ENCODE measurements at regions not wholly inside any gene's neighbourhood (a gene's known extent, or its start where the extent isn't known, plus 50 kb on each side); places are given as distances from the start of the nearest gene placed in this dataset.

GRCh38 chr2:62304429-62305417, 108.8 kb downstream of the B3GNT2 start:
- H3K27ac Mint-ChIP-seq, result peak overlapping the region in 7 of 9 donors; percentile 28 to 78 (median 69)
- H3K4me3 Mint-ChIP-seq, result peak overlapping the region in 8 of 10 donors; percentile 3 to 69 (median 44)
- H3K4me1 Mint-ChIP-seq, result peaks cover 48 to 67% (median 60%) of the 10 kb centered on the region in 7 donors
- no peaks in the 10 kb centered on the region for H3K27me3 ChIP-seq (ENCODE audit: control insufficient read depth in 2 of 2, insufficient read depth in 2 of 2, low read length in 2 of 2)
- CTCF ChIA-PET, result no interaction called here
- H3K4me1 ChIP-seq (ENCODE audit: control insufficient read depth in 2 of 2, insufficient read depth in 2 of 2, low read length in 2 of 2), result peaks cover 25 to 86% of the 10 kb centered on the region in 2 donors
- intact Hi-C loops (cut with micrococcal nuclease), result loop anchor here (2.0 to 10.0 kb wide), 3 partner anchors 82 to 110 kb away; partner anchors contain the start of gene B3GNT2 (in 2 of the 2)
- no peaks in the 10 kb centered on the region for H3K36me3 ChIP-seq (ENCODE audit: control insufficient read depth in 2 of 3, insufficient read depth in 3 of 3, low read length in 3 of 3)
- no peaks in the 10 kb centered on the region for H3K9me3 ChIP-seq (ENCODE audit: control insufficient read depth in 2 of 3, low read length in 3 of 3)
- peak; percentile 70 for ATAC-seq
- no peak overlapping the region for H3K4me3 ChIP-seq (ENCODE audit: low read length)
- no peaks in the 10 kb centered on the region for H3K9me3 Mint-ChIP-seq
- POLR2A ChIA-PET, result no interaction called here
- no peak overlapping the region for H3K27ac ChIP-seq (ENCODE audit: low read depth, low read length)
- DNase-seq, result peak in 1 of 9 donors; percentile 39
- peaks cover 0 to 2% (median 0%) of the 10 kb centered on the region in 5 donors for H3K27me3 Mint-ChIP-seq
- H3K36me3 Mint-ChIP-seq, result no peaks in the 10 kb centered on the region

DNA sequence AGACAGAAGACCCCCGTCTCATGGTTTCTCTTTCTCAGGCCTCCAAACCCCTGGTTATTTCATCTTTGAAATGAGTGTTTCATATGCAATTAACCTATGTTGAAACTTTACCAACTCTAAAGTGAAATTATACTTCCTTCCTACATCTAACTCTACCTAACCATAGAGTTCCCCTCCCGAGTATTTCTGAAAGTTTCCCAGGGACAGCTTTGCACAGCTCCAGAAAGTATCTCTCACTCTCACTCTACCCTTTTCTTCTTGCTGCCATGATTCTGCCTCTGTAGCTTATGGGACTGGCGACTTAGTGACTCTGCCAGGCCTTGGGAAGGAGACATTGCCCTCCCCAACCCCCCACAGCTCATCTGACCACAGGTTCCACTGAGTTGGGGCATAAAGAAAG, 107.9 kb downstream of the B3GNT2 start:
- H3K4me1 Mint-ChIP-seq, result peaks cover 43 to 58% (median 55%) of the 10 kb centered on the region in 7 donors
- intact Hi-C loops (cut with micrococcal nuclease), result loop anchor here (2.0 to 10.0 kb wide), 2 partner anchors 107 to 111 kb away; partner anchors contain the start of gene B3GNT2 (in 2 of the 2)
- H3K36me3 Mint-ChIP-seq, result no peaks in the 10 kb centered on the region
- H3K36me3 ChIP-seq (ENCODE audit: control insufficient read depth in 2 of 3, insufficient read depth in 3 of 3, low read length in 3 of 3), result no peaks in the 10 kb centered on the region
- H3K4me3 ChIP-seq (ENCODE audit: low read length), result no peak overlapping the region
- H3K27ac Mint-ChIP-seq, result peak overlapping the region in 5 of 9 donors; percentile 2 to 78 (median 62)
- no peaks in the 10 kb centered on the region for H3K9me3 Mint-ChIP-seq
- ChIA-PET CTCF (no interaction called here), POLR2A (no interaction called here)
- peak overlapping the region in 3 of 10 donors; percentile 2 to 69 (median 48) for H3K4me3 Mint-ChIP-seq
- peaks cover 19 to 77% of the 10 kb centered on the region in 2 donors for H3K4me1 ChIP-seq (ENCODE audit: control insufficient read depth in 2 of 2, insufficient read depth in 2 of 2, low read length in 2 of 2)
- no peaks in the 10 kb centered on the region for H3K9me3 ChIP-seq (ENCODE audit: control insufficient read depth in 2 of 3, low read length in 3 of 3)
- DNase-seq (no peak), ATAC-seq (no peak)
- H3K27me3 ChIP-seq (ENCODE audit: control insufficient read depth in 2 of 2, insufficient read depth in 2 of 2, low read length in 2 of 2), result no peaks in the 10 kb centered on the region
- peaks cover 0 to 2% (median 0%) of the 10 kb centered on the region in 5 donors for H3K27me3 Mint-ChIP-seq
- no peak overlapping the region for H3K27ac ChIP-seq (ENCODE audit: low read depth, low read length)

DNA sequence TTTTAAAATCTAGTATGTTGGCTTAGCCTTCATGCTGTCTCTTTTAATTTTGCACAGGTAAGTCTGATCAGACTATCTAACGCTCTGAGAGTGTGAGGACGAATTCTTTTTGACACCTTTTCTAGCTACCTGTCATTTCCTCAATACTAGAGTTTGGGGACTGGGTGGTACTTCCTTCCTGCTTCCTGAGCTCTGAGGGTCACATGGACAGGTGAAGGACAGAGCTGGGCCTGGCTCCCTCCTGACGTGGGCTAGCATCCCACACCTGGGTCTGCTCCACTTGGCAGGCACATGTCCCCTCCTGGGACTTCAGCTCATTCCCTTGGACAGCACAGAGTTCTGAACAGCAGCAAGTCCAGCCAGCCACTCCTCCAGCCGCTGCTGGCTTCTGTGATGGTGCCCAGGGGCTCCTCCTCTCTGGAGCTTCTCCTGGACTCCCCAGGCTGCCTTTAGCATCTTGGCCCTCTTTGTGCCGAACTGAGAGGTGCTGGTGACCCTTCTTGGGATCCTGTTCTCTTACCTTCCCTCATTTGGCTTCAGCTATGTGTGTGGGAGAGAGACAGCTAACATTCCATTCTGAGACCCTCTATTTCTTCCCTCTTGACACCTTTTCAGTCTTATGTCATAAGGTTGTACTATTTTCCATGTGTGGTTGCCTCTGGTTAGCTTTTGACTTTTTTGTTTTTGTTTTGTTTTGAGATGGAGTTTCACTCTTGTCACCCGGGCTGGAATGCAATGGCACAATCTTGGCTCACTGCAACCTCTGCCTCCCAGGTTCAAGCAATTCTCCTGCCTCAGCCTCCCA, 106.9 kb downstream of the B3GNT2 start:
- Histone ChIP-seq H3K27ac (ENCODE audit: low read depth, low read length) (no peak overlapping the region), H3K36me3 (ENCODE audit: control insufficient read depth in 2 of 3, insufficient read depth in 3 of 3, low read length in 3 of 3) (no peaks in the 10 kb centered on the region), H3K27me3 (ENCODE audit: control insufficient read depth in 2 of 2, insufficient read depth in 2 of 2, low read length in 2 of 2) (no peaks in the 10 kb centered on the region), H3K4me1 (ENCODE audit: control insufficient read depth in 2 of 2, insufficient read depth in 2 of 2, low read length in 2 of 2) (peaks cover 19 to 70% of the 10 kb centered on the region in 2 donors), H3K9me3 (ENCODE audit: control insufficient read depth in 2 of 3, low read length in 3 of 3) (no peaks in the 10 kb centered on the region), H3K4me3 (ENCODE audit: low read length) (no peak overlapping the region)
- ATAC-seq (no peak), DNase-seq (no peak)
- intact Hi-C loops (cut with micrococcal nuclease), result loop anchor here in 1 of 2 donors (10.0 kb wide), 1 partner anchor 112 kb away; no protein-coding TSS in a partner anchor
- CTCF ChIA-PET, result no interaction called here
- H3K27me3 Mint-ChIP-seq, result peaks cover 0 to 2% (median 0%) of the 10 kb centered on the region in 5 donors
- POLR2A ChIA-PET, result no interaction called here
- H3K4me3 Mint-ChIP-seq, result peak overlapping the region in 2 of 10 donors; percentile 53 to 72
- no peaks in the 10 kb centered on the region for H3K9me3 Mint-ChIP-seq
- H3K4me1 Mint-ChIP-seq, result peaks cover 43 to 57% (median 53%) of the 10 kb centered on the region in 7 donors
- H3K27ac Mint-ChIP-seq, result peak overlapping the region in 3 of 9 donors; percentile 7 to 77 (median 60)
- H3K36me3 Mint-ChIP-seq, result no peaks in the 10 kb centered on the region

- no peaks in the 10 kb centered on the region for H3K36me3 ChIP-seq (ENCODE audit: control insufficient read depth in 2 of 3, insufficient read depth in 3 of 3, low read length in 3 of 3)
- Mint-ChIP-seq H3K36me3 (no peaks in the 10 kb centered on the region), H3K4me1 (peaks cover 34 to 39% (median 36%) of the 10 kb centered on the region in 7 donors), H3K27ac (no peak overlapping the region), H3K27me3 (peaks cover 0 to 6% (median 0%) of the 10 kb centered on the region in 5 donors), H3K9me3 (no peaks in the 10 kb centered on the region), H3K4me3 (no peak overlapping the region)
- H3K27me3 ChIP-seq (ENCODE audit: control insufficient read depth in 2 of 2, insufficient read depth in 2 of 2, low read length in 2 of 2), result no peaks in the 10 kb centered on the region
- no peak overlapping the region for H3K4me3 ChIP-seq (ENCODE audit: low read length)
- intact Hi-C loops (cut with micrococcal nuclease), result loop anchor here in 1 of 2 donors (10.0 kb wide), 1 partner anchor 114 kb away; no protein-coding TSS in a partner anchor
- POLR2A ChIA-PET, result no interaction called here
- CTCF ChIA-PET, result no interaction called here
- DNase-seq, result no peak
- no peaks in the 10 kb centered on the region for H3K9me3 ChIP-seq (ENCODE audit: control insufficient read depth in 2 of 3, low read length in 3 of 3)
- no peak overlapping the region for H3K27ac ChIP-seq (ENCODE audit: low read depth, low read length)
- H3K4me1 ChIP-seq (ENCODE audit: control insufficient read depth in 2 of 2, insufficient read depth in 2 of 2, low read length in 2 of 2), result peaks cover 19 to 51% of the 10 kb centered on the region in 2 donors
- ATAC-seq, result no peak
These were observed 105.0 kb downstream of the B3GNT2 start for GRCh38 chr2:62300925-62301324.

GRCh38 chr2:62297624-62298010, 101.7 kb downstream of the B3GNT2 start:
- Histone ChIP-seq H3K27me3 (ENCODE audit: control insufficient read depth in 2 of 2, insufficient read depth in 2 of 2, low read length in 2 of 2) (no peaks in the 10 kb centered on the region), H3K4me3 (ENCODE audit: low read length) (no peak overlapping the region), H3K4me1 (ENCODE audit: control insufficient read depth in 2 of 2, insufficient read depth in 2 of 2, low read length in 2 of 2) (peaks cover 0 to 18% of the 10 kb centered on the region in 2 donors), H3K9me3 (ENCODE audit: control insufficient read depth in 2 of 3, low read length in 3 of 3) (no peaks in the 10 kb centered on the region), H3K27ac (ENCODE audit: low read depth, low read length) (no peak overlapping the region), H3K36me3 (ENCODE audit: control insufficient read depth in 2 of 3, insufficient read depth in 3 of 3, low read length in 3 of 3) (no peaks in the 10 kb centered on the region)
- Mint-ChIP-seq H3K9me3 (no peaks in the 10 kb centered on the region), H3K27me3 (peaks cover 0 to 6% (median 0%) of the 10 kb centered on the region in 5 donors), H3K36me3 (no peaks in the 10 kb centered on the region), H3K4me3 (no peak overlapping the region), H3K27ac (no peak overlapping the region), H3K4me1 (peaks cover 2 to 7% (median 4%) of the 10 kb centered on the region in 7 donors)
- POLR2A ChIA-PET, result no interaction called here
- intact Hi-C loops (cut with micrococcal nuclease), result no loop called here
- no peak for ATAC-seq
- DNase-seq, result no peak
- CTCF ChIA-PET, result no interaction called here

GRCh38 chr2:62296832-62297623, 101.1 kb downstream of the B3GNT2 start:
- POLR2A ChIA-PET, result no interaction called here
- intact Hi-C loops (cut with micrococcal nuclease), result no loop called here
- ATAC-seq (no peak), DNase-seq (no peak)
- Mint-ChIP-seq H3K27me3 (peaks cover 0 to 5% (median 0%) of the 10 kb centered on the region in 5 donors), H3K27ac (no peak overlapping the region), H3K9me3 (no peaks in the 10 kb centered on the region), H3K4me1 (peaks cover 0 to 3% (median 0%) of the 10 kb centered on the region in 7 donors), H3K4me3 (no peak overlapping the region), H3K36me3 (no peaks in the 10 kb centered on the region)
- Histone ChIP-seq H3K9me3 (ENCODE audit: control insufficient read depth in 2 of 3, low read length in 3 of 3) (no peaks in the 10 kb centered on the region), H3K4me3 (ENCODE audit: low read length) (no peak overlapping the region), H3K36me3 (ENCODE audit: control insufficient read depth in 2 of 3, insufficient read depth in 3 of 3, low read length in 3 of 3) (no peaks in the 10 kb centered on the region), H3K27ac (ENCODE audit: low read depth, low read length) (no peak overlapping the region), H3K27me3 (ENCODE audit: control insufficient read depth in 2 of 2, insufficient read depth in 2 of 2, low read length in 2 of 2) (no peaks in the 10 kb centered on the region), H3K4me1 (ENCODE audit: control insufficient read depth in 2 of 2, insufficient read depth in 2 of 2, low read length in 2 of 2) (peaks cover 0 to 12% of the 10 kb centered on the region in 2 donors)
- CTCF ChIA-PET, result no interaction called here
